HL-60 (cell line): ENCODE measurements at regions not wholly inside any gene's neighbourhood (a gene's known extent, or its start where the extent isn't known, plus 50 kb on each side); places are given as distances from the start of the nearest gene placed in this dataset.

Experiments used
- DNase-seq, 2 experiments: peaks; one replicate each; pipeline ENCODE4 v3.0.0-alpha.2; 2010 to 2020; ENCODE audit warnings: low read depth in 1 of 2, low spot score in 1 of 2
- H3K27ac ChIP-seq: fragments of 250-450 bp; sonication (Bioruptor Pico); replicated peaks from 2 replicates; pipeline ENCODE4 v1.5.1; 2020; ENCODE audit warnings: mild to moderate bottlenecking, moderate library complexity
- H3K27me3 ChIP-seq: fragments of 250-450 bp; sonication (Bioruptor Pico); 2 replicates; pipeline ENCODE4 v1.5.1; 2021; ENCODE audit warnings: mild to moderate bottlenecking, moderate library complexity; ENCODE audit not compliant: insufficient read depth, poor library complexity, severe bottlenecking
- H3K4me3 ChIP-seq: replicated peaks from 2 replicates; pipeline ENCODE4 v1.5.1; 2011; ENCODE audit warnings: mild to moderate bottlenecking, control low read depth, low read length; ENCODE audit not compliant: insufficient read depth
- CTCF ChIP-seq: IDR thresholded peaks from one replicate; pipeline ENCODE4 v1.5.1; 2011; ENCODE audit warnings: low read length, control low read depth, inconsistent platforms; ENCODE audit not compliant: insufficient read depth
- GABPA ChIP-seq: IDR thresholded peaks from 2 replicates; pipeline ENCODE4 v1.6.1; 2012; ENCODE audit warnings: low read depth
- POLR2AphosphoS5 ChIP-seq: IDR thresholded peaks from 2 replicates; pipeline ENCODE4 v1.6.1; 2012; ENCODE audit warnings: low read depth
- SPI1 ChIP-seq: IDR thresholded peaks from 2 replicates; pipeline ENCODE4 v1.6.1; 2012; ENCODE audit warnings: low read depth, mild to moderate bottlenecking, borderline replicate concordance
- TF ChIP-seq, protein P1 (sequence below): IDR thresholded peaks from 2 replicates; pipeline ENCODE4 v1.6.1; 2012; ENCODE audit warnings: low read depth; ENCODE audit not compliant: insufficient replicate concordance

GRCh38 chr7:153276394-153276793 lies 516.8 kb downstream of the ACTR3B start:
- Histone ChIP-seq H3K27me3 (no peaks in the 10 kb centered on the region), H3K27ac (no peak overlapping the region), H3K4me3 (no peak overlapping the region)
- TF ChIP-seq GABPA (no peak), POLR2AphosphoS5 (no peak), SPI1 (no peak), CTCF (no peak)
- TF ChIP-seq, protein P1, sequence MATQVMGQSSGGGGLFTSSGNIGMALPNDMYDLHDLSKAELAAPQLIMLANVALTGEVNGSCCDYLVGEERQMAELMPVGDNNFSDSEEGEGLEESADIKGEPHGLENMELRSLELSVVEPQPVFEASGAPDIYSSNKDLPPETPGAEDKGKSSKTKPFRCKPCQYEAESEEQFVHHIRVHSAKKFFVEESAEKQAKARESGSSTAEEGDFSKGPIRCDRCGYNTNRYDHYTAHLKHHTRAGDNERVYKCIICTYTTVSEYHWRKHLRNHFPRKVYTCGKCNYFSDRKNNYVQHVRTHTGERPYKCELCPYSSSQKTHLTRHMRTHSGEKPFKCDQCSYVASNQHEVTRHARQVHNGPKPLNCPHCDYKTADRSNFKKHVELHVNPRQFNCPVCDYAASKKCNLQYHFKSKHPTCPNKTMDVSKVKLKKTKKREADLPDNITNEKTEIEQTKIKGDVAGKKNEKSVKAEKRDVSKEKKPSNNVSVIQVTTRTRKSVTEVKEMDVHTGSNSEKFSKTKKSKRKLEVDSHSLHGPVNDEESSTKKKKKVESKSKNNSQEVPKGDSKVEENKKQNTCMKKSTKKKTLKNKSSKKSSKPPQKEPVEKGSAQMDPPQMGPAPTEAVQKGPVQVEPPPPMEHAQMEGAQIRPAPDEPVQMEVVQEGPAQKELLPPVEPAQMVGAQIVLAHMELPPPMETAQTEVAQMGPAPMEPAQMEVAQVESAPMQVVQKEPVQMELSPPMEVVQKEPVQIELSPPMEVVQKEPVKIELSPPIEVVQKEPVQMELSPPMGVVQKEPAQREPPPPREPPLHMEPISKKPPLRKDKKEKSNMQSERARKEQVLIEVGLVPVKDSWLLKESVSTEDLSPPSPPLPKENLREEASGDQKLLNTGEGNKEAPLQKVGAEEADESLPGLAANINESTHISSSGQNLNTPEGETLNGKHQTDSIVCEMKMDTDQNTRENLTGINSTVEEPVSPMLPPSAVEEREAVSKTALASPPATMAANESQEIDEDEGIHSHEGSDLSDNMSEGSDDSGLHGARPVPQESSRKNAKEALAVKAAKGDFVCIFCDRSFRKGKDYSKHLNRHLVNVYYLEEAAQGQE = no peak
- no peak for DNase-seq

- Histone ChIP-seq H3K4me3 (no peak overlapping the region), H3K27me3 (peaks cover 3% of the 10 kb centered on the region), H3K27ac (no peak overlapping the region)
- no peak for TF ChIP-seq POLR2AphosphoS5
- TF ChIP-seq, protein P1 = no peak
- no peak for TF ChIP-seq SPI1
- TF ChIP-seq CTCF = no peak
- TF ChIP-seq GABPA = no peak
- DNase-seq = no peak
Observed at GRCh38 chr7:153286763-153287162, 527.2 kb downstream of the ACTR3B start.

DNA sequence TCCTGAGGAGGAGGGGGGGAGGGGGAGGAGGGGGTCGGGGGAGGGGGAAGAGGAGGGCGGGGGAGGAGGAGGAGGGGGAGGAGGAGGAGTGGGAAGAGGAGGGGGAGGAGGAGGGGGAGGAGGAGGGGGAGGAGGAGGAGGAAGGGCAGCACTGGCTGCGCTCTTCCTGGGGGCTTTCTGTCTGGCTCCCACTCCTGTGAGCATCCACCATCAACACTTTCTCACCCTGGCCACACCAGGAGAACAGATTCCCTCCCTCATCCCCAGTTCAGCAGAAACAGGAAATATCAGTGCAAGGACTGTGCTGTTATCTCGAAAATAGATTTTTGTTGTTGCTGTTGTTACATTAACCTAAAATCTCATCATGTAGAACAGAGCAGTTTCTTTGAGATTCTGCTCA lies 530.5 kb downstream of the ACTR3B start:
- no peak for DNase-seq
- Histone ChIP-seq H3K4me3 (no peak overlapping the region), H3K27me3 (peaks cover 3% of the 10 kb centered on the region), H3K27ac (no peak overlapping the region)
- no peak for TF ChIP-seq CTCF
- TF ChIP-seq, protein P1 = no peak
- TF ChIP-seq POLR2AphosphoS5 = no peak
- no peak for TF ChIP-seq GABPA
- TF ChIP-seq SPI1 = no peak
